Hypothalamus (tissue), 51 donors: ENCODE measurements at regions not wholly inside any gene's neighbourhood (a gene's known extent, or its start where the extent isn't known, plus 50 kb on each side); places are given as distances from the start of the nearest gene placed in this dataset.

Experiments used
- DNase-seq, 51 donors: peaks; one replicate each; lab custom pipeline; 2025; lab: John Stamatoyannopoulos, UW

GRCh38 chr2:9139491-9140443 lies 66.8 kb upstream of the ASAP2 start:
- DNase-seq, result peak in 50 of 51 donors; percentile 6 to 84 (median 56)

GRCh38 chr2:9137379-9138150 lies 69.0 kb upstream of the ASAP2 start:
- DNase-seq, result no peak

DNA sequence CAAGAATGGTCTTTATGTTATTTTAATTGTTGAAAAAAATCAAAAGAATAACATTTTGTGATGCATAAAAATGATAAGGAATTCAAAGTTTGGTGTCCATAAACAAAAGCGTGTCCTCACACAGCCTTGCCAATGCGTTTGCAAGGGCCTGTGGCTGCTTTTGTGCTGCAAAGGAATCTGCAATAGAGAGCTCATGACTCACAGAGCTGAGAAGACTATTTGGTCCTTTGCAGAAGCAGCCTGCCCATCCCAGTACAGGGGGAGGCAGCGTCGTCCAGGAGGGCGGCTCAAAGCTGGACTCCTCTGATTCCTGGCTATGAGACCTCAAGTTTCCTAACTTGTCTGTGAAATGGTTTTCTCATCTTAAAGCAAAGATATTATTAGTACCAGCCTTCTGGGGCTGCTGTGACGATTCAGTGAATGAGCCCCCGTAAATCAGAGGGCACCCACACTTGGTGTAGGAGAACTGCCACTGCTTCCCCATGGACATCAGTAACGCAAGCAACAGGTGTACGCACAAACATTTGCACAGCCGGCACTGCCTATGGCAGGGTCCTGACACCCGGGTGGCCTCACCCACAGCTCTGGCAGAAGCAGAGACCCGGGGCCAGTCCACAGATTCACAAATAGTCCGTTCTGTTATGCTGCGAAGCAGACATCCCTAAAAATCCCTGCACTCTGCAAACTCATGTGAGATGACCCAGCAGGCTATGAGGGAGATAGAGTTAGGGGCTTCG lies 70.6 kb upstream of the ASAP2 start:
- no peak for DNase-seq

GRCh38 chr2:9127316-9127715 lies 79.3 kb upstream of the ASAP2 start:
- DNase-seq, result no peak

GRCh38 chr2:9126540-9126939 lies 80.1 kb upstream of the ASAP2 start:
- no peak for DNase-seq

GRCh38 chr2:9124231-9124741 lies 82.3 kb upstream of the ASAP2 start:
- no peak for DNase-seq

DNA sequence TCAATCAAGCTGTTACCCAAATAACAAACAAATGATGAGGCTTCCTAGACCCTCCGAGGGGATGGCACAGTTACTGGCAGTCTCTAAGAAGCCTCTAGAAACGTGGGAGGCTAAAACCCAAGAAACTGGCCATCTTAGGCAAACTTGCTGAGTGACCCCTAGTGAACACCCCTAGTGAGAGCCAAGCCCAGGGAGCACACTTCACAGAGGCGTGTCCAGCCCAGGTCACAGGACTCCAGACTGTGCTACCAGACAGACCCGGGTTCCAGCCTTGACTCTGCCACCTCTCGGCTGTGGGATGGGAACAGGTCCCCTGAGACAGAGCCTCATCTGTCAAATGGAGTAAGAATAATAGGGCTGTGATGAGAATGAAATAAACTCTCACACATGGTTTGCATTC lies 83.5 kb upstream of the ASAP2 start:
- no peak for DNase-seq

GRCh38 chr2:9122367-9122766 lies 84.2 kb upstream of the ASAP2 start:
- DNase-seq, result no peak

GRCh38 chr2:9118383-9118960 lies 88.1 kb upstream of the ASAP2 start:
- DNase-seq, result no peak

DNA sequence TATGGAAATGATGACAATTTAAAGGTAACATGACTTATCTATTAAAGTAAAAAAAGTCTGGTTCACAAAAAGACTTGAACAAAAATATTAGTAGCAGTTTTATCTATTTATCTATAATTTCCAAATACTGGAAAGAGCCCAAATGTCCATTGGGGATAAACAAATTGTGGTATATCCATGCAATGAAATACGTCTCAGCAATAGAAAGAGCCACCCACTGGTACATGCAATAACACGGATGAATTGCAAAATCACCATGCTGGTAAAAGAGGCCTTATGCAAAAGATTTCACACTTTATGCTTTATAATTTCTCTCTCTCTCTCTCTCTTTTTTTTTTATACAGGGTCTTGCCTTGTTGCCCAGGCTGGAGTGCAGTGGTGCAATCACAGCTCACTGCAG lies 91.4 kb upstream of the ASAP2 start:
- no peak for DNase-seq

DNA sequence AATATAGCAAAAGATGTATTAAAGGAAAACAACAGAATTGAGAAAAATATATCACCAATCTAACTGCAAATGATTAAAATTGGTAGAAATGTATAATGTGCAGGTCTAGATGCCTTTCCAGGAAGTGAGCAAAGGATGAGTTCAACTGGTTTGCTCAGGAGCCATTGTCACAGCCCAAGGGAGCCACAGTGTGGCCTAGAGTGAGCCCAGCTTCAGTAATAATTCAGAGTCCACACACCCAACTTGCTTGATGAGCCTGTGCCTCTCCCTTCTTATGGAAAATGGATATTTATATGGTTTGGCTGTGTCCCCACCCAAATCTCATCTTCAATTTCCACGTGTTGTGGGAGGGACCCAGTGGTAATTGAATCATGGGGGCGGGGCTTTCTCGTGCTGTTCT lies 92.2 kb upstream of the ASAP2 start:
- DNase-seq, result no peak

- DNase-seq, result no peak
Measured at GRCh38 chr2:9113916-9114315, 92.7 kb upstream of the ASAP2 start.

DNA sequence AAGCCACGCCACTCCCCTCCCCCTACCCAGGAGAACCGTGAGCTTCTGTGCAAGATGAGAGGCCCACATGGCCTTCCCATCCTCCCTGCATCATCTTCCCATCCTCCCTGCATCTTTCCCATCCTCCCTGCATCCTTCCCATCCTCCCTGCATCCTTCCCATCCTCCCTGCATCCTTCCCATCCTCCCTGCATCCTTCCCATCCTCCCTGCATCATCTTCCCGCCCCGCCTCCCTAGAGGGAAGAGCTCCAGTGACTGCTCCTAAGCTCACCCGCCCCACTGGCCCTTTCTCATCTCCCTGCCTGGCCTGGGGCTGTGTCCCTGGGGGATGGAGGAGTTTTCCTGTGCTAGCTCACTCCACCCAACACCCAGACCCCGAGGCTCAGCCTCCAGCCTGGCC lies 93.3 kb upstream of the ASAP2 start:
- no peak for DNase-seq

GRCh38 chr2:9112079-9112721 lies 94.4 kb upstream of the ASAP2 start:
- peak in 20 of 51 donors; percentile 8 to 82 (median 38) for DNase-seq

GRCh38 chr2:9110893-9111569 lies 95.6 kb upstream of the ASAP2 start:
- no peak for DNase-seq

- no peak for DNase-seq
Measured at GRCh38 chr2:9110346-9110884, 96.2 kb upstream of the ASAP2 start.

GRCh38 chr2:9109871-9110270 lies 96.7 kb upstream of the ASAP2 start:
- no peak for DNase-seq

DNA sequence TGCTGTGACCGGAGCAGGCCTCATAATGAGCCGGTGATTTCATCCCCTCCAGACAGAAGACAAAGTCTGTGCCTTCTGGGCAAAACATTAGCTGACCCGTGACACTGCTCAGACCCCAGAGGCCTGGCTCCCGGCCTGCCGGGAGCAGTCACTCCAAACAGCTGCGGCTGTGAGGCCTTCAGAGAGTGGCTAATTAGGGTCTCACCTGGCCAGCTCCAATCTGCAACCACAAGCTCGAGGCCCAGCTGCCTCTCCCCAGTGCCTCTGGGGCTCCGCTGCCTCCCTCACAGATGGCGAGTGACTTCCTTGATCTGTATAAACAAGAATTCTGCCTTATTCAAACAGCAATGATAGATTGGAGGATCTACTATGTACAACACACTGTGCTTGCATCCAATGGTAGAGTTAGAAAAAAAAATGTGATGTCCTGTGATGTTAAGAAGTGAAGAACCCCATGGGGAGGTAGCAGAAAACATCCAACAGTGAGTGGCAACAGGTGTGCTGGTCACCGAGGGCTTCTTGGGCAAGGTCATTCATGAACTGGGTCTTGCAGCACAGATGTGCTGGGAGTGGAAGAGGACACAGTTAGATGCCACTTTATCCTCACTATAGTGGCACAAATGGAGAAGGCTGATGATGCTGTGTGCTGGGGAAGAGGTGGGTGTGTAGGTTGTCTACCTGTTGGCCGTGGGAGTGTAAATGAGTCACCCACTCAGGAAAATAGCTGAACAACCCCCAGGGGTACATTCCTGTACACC lies 98.2 kb upstream of the ASAP2 start:
- no peak for DNase-seq
